ENCODE measurements at regions not wholly inside any gene's neighbourhood (a gene's known extent, or its start where the extent isn't known, plus 50 kb on each side); places are given as distances from the start of the nearest gene placed in this dataset.
"Not testable (repeated sequence)": the region's sequence is repeated elsewhere in the genome, so short reads cannot be mapped to it uniquely, and the experiment has no call there.

GRCh38 chr13:32828711-32829110 lies 187.5 kb upstream of the KL start:
- H3K4me3 ChIP-seq, result no peak overlapping the region
- H3K27ac ChIP-seq, result no peak overlapping the region
- H3K4me1 ChIP-seq, result peaks cover 19% of the 10 kb centered on the region
- no peaks in the 10 kb centered on the region for H3K27me3 ChIP-seq
- H3K9me3 ChIP-seq (replicated peaks), result no peaks in the 10 kb centered on the region; the same call in 1 of the 2 replicates
- H3K36me3 ChIP-seq, result no peaks in the 10 kb centered on the region
- DNase-seq, result no peak

- Histone ChIP-seq H3K4me1 (peaks cover 15% of the 10 kb centered on the region), H3K27me3 (no peaks in the 10 kb centered on the region), H3K9me3 (replicated peaks) (no peaks in the 10 kb centered on the region; the same call in 1 of the 2 replicates), H3K27ac (no peak overlapping the region), H3K36me3 (no peaks in the 10 kb centered on the region), H3K4me3 (no peak overlapping the region)
- DNase-seq, result no peak
Measured at GRCh38 chr13:32829269-32829668, 187.0 kb upstream of the KL start.

GRCh38 chr13:32829676-32830335 lies 186.4 kb upstream of the KL start:
- Histone ChIP-seq H3K27me3 (no peaks in the 10 kb centered on the region), H3K36me3 (no peaks in the 10 kb centered on the region), H3K9me3 (replicated peaks) (no peaks in the 10 kb centered on the region; the same call in 1 of the 2 replicates), H3K27ac (no peak overlapping the region), H3K4me1 (peaks cover 10% of the 10 kb centered on the region), H3K4me3 (no peak overlapping the region)
- no peak for DNase-seq

GRCh38 chr13:32830336-32831031 lies 185.7 kb upstream of the KL start:
- DNase-seq, result no peak
- no peaks in the 10 kb centered on the region for H3K36me3 ChIP-seq
- H3K27me3 ChIP-seq, result no peaks in the 10 kb centered on the region
- no peak overlapping the region for H3K4me3 ChIP-seq
- H3K4me1 ChIP-seq, result peaks cover 3% of the 10 kb centered on the region
- H3K9me3 ChIP-seq (replicated peaks), result peaks cover under 1% of the 10 kb centered on the region; the same call in 1 of the 2 replicates
- no peak overlapping the region for H3K27ac ChIP-seq

- DNase-seq, result no peak
- Histone ChIP-seq H3K9me3 (replicated peaks) (peaks cover 3% of the 10 kb centered on the region; the same call in 1 of the 2 replicates), H3K4me3 (no peak overlapping the region), H3K36me3 (no peaks in the 10 kb centered on the region), H3K27ac (no peak overlapping the region), H3K27me3 (no peaks in the 10 kb centered on the region), H3K4me1 (peaks cover 14% of the 10 kb centered on the region)
Measured at GRCh38 chr13:32837307-32837972, 178.8 kb upstream of the KL start.

GRCh38 chr13:32837973-32838927 lies 178.0 kb upstream of the KL start:
- Histone ChIP-seq H3K4me1 (peaks cover 14% of the 10 kb centered on the region), H3K36me3 (no peaks in the 10 kb centered on the region), H3K27ac (no peak overlapping the region), H3K9me3 (replicated peaks) (peaks cover 10% of the 10 kb centered on the region; the same call in 1 of the 2 replicates), H3K4me3 (no peak overlapping the region), H3K27me3 (no peaks in the 10 kb centered on the region)
- DNase-seq, result no peak

- DNase-seq, result peak; percentile 31 to 43
- Histone ChIP-seq H3K36me3 (no peaks in the 10 kb centered on the region), H3K4me1 (peaks cover 14% of the 10 kb centered on the region), H3K27ac (no peak overlapping the region), H3K27me3 (no peaks in the 10 kb centered on the region), H3K9me3 (replicated peaks) (peaks cover 10% of the 10 kb centered on the region; the same call in 1 of the 2 replicates), H3K4me3 (no peak overlapping the region)
Measured at GRCh38 chr13:32838945-32839344, 177.3 kb upstream of the KL start.

- Histone ChIP-seq H3K27me3 (no peaks in the 10 kb centered on the region), H3K27ac (no peak overlapping the region)
- DNase-seq, result no peak
Measured at GRCh38 chr13:32840113-32840512, 176.1 kb upstream of the KL start.

GRCh38 chr13:32840989-32841713 lies 175.1 kb upstream of the KL start:
- no peak overlapping the region for H3K27ac ChIP-seq
- H3K27me3 ChIP-seq, result no peaks in the 10 kb centered on the region
- H3K4me1 ChIP-seq, result peaks cover 14% of the 10 kb centered on the region
- H3K36me3 ChIP-seq, result no peaks in the 10 kb centered on the region
- no peak overlapping the region for H3K4me3 ChIP-seq
- 0 out of 2 replicates have a peak, but pooled peaks cover 8% of the 10 kb centered on the region for H3K9me3 ChIP-seq (replicated peaks)
- DNase-seq, result peak; percentile 27 to 44

More at GRCh38 chr13:32840113-32840512, 176.1 kb upstream of the KL start:
- Histone ChIP-seq H3K36me3 (no peaks in the 10 kb centered on the region), H3K4me3 (no peak overlapping the region), H3K4me1 (peaks cover 14% of the 10 kb centered on the region), H3K9me3 (replicated peaks) (0 out of 2 replicates have a peak, but pooled peaks cover 10% of the 10 kb centered on the region)

GRCh38 chr13:32845952-32846950 lies 170.0 kb upstream of the KL start:
- H3K27ac ChIP-seq, result no peak overlapping the region

GRCh38 chr13:32847976-32848375 lies 168.2 kb upstream of the KL start:
- H3K4me3 ChIP-seq, result peak overlapping the region; percentile 6; the same call in 1 of the 2 replicates
- not testable (repeated sequence) for H3K27ac ChIP-seq; H3K9me3 ChIP-seq (replicated peaks); H3K36me3 ChIP-seq; H3K4me1 ChIP-seq; H3K27me3 ChIP-seq
- peak in 1 of 2 experiments; percentile 34 for DNase-seq

More at GRCh38 chr13:32845952-32846950, 170.0 kb upstream of the KL start:
- Histone ChIP-seq H3K27me3 (no peaks in the 10 kb centered on the region), H3K4me3 (no peak overlapping the region), H3K36me3 (no peaks in the 10 kb centered on the region), H3K9me3 (replicated peaks) (0 out of 2 replicates have a peak, but pooled peaks cover 8% of the 10 kb centered on the region), H3K4me1 (peaks cover 10% of the 10 kb centered on the region)
- DNase-seq, result no peak

- no peak overlapping the region for H3K4me3 ChIP-seq
- H3K27ac ChIP-seq, result no peak overlapping the region
- no peaks in the 10 kb centered on the region for H3K27me3 ChIP-seq
- no peaks in the 10 kb centered on the region for H3K36me3 ChIP-seq
- no peak for DNase-seq
- H3K9me3 ChIP-seq (replicated peaks), result no peaks in the 10 kb centered on the region
- H3K4me1 ChIP-seq, result peaks cover 8% of the 10 kb centered on the region; the same call in 1 of the 2 replicates
Measured at GRCh38 chr13:32849369-32849768, 166.9 kb upstream of the KL start.
